ENCODE measurements at regions not wholly inside any gene's neighbourhood (a gene's known extent, or its start where the extent isn't known, plus 50 kb on each side); places are given as distances from the start of the nearest gene placed in this dataset.

- peak; percentile 36 for DNase-seq (ENCODE audit: low read depth)
Measured at GRCh38 chr20:63056236-63057170, 49.7 kb upstream of the BHLHE23 start.
